Cardiac muscle cell (in vitro differentiated cells and primary cell): ENCODE measurements at regions not wholly inside any gene's neighbourhood (a gene's known extent, or its start where the extent isn't known, plus 50 kb on each side); places are given as distances from the start of the nearest gene placed in this dataset.

Experiments
- DNase-seq, 2 donors: peaks; one replicate each; pipeline versions ENCODE4 v3.0.0 to v3.0.0-alpha.2; 2010 to 2017; ENCODE audit warnings: low read depth in 1 of 2, low spot score in 1 of 2
- H3K27ac ChIP-seq: fragments of 200-600 bp; sonication (generic); 2 replicates; pipeline ENCODE4 v1.5.1; 2016
- H3K27me3 ChIP-seq: fragments of 200-600 bp; sonication (generic); 2 replicates; pipeline ENCODE4 v1.6.0; 2016; ENCODE audit warnings: control low read depth
- H3K36me3 ChIP-seq: fragments of 200-600 bp; sonication (generic); 2 replicates; pipeline ENCODE4 v1.5.1; 2016; ENCODE audit warnings: control low read depth
- H3K4me1 ChIP-seq: fragments of 200-600 bp; sonication (generic); 2 replicates; pipeline ENCODE4 v1.8.1; 2017; ENCODE audit warnings: low read depth, mild to moderate bottlenecking, mixed run types
- H3K4me3 ChIP-seq: fragments of 200-600 bp; sonication (generic); 2 replicates; pipeline ENCODE4 v1.5.1; 2016; ENCODE audit warnings: mild to moderate bottlenecking
- H3K9me3 ChIP-seq: fragments of 200-600 bp; sonication (generic); 2 replicates; pipeline ENCODE4 v1.5.1; 2017; ENCODE audit warnings: low read depth, mild to moderate bottlenecking, control low read depth
- TF ChIP-seq, protein P1 (sequence below): IDR thresholded peaks from 2 replicates; pipeline ENCODE4 v1.5.1; 2012; ENCODE audit warnings: low read depth, mild to moderate bottlenecking, low read length

DNA sequence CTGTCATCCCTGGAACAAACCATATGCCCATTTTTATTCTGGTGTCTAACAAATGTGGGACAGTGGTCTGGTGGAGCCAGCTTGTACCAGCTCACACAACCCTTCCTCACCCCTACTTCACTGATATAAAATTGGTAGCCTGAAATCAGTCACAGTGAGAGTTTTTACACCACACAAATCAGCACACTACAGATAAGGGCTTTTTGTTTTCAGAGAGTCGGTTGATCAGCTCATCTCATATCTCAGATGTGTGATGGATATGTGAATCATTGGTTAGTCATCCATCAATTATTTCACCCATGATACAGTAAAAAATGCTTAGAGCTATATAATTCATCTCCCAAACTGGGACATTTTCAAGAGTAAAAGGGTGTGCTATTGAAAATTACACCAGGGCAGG lies 529.2 kb downstream of the EBF1 start:
- H3K36me3 ChIP-seq = no peaks in the 10 kb centered on the region
- TF ChIP-seq, protein P1, sequence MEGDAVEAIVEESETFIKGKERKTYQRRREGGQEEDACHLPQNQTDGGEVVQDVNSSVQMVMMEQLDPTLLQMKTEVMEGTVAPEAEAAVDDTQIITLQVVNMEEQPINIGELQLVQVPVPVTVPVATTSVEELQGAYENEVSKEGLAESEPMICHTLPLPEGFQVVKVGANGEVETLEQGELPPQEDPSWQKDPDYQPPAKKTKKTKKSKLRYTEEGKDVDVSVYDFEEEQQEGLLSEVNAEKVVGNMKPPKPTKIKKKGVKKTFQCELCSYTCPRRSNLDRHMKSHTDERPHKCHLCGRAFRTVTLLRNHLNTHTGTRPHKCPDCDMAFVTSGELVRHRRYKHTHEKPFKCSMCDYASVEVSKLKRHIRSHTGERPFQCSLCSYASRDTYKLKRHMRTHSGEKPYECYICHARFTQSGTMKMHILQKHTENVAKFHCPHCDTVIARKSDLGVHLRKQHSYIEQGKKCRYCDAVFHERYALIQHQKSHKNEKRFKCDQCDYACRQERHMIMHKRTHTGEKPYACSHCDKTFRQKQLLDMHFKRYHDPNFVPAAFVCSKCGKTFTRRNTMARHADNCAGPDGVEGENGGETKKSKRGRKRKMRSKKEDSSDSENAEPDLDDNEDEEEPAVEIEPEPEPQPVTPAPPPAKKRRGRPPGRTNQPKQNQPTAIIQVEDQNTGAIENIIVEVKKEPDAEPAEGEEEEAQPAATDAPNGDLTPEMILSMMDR = no peak
- no peaks in the 10 kb centered on the region for H3K27me3 ChIP-seq
- no peaks in the 10 kb centered on the region for H3K9me3 ChIP-seq
- no peak overlapping the region for H3K4me3 ChIP-seq
- no peaks in the 10 kb centered on the region for H3K4me1 ChIP-seq
- no peak overlapping the region for H3K27ac ChIP-seq
- DNase-seq = no peak

DNA sequence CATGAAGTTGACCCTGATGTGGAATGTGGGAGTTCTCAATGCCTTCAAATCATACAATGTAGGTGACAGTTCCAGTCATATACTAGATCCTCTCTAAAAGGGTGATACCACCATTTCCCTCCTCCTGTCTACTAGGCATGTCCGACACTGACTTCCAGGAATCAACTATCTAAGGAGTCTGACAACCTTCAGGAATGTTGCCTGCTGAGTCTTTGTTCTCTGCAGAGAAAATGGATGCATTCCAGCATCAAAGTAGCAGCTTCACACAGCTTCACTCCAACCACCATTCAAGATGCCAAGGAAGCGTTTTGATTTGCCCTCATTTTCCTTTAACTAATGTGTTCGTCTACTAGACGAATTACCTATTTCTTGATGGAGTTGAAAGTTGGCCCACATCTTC lies 530.2 kb downstream of the EBF1 start:
- Histone ChIP-seq H3K27me3 (no peaks in the 10 kb centered on the region), H3K4me1 (no peaks in the 10 kb centered on the region), H3K27ac (no peak overlapping the region), H3K9me3 (no peaks in the 10 kb centered on the region), H3K36me3 (no peaks in the 10 kb centered on the region), H3K4me3 (no peak overlapping the region)
- TF ChIP-seq, protein P1 = no peak
- DNase-seq = no peak

DNA sequence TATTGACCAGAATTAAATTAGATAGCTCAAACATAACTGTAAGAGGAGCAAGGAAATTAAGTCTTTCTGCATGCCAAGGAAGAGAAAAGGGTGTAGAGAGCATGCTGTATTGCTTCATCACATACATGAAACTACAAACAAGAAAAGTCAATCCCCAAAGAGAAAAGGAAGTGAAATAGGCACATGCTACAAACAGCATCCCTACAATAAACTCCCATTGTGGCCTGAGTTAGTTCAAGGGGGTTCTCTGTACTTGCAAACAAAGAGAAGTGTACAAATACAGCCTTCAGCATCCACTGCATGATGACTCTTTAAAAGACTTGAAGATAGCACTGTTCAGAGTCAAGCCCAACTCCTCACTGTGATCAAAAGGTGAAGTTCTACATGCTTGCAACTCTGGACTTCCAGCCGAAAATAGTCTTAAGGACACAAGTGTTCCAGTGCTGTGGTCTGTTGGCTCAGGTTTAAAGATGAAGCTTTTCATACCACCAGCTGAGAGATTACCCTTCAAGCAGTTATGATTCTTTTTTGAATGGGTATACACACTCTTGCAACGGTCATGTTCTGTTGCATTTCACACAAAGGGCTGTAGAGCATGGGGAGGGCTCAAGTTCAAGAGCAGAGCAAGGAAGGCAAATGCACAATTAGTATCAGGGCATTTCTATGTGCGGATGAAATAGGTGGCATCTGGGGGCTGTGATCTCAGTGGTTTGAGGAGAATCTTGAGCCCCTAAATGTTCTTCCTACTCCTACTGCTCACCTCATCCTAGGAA lies 534.5 kb downstream of the EBF1 start:
- H3K4me1 ChIP-seq = no peaks in the 10 kb centered on the region
- no peaks in the 10 kb centered on the region for H3K27me3 ChIP-seq
- no peak overlapping the region for H3K4me3 ChIP-seq
- no peaks in the 10 kb centered on the region for H3K9me3 ChIP-seq
- TF ChIP-seq, protein P1 = no peak
- DNase-seq = no peak
- H3K27ac ChIP-seq = no peak overlapping the region
- H3K36me3 ChIP-seq = no peaks in the 10 kb centered on the region

DNA sequence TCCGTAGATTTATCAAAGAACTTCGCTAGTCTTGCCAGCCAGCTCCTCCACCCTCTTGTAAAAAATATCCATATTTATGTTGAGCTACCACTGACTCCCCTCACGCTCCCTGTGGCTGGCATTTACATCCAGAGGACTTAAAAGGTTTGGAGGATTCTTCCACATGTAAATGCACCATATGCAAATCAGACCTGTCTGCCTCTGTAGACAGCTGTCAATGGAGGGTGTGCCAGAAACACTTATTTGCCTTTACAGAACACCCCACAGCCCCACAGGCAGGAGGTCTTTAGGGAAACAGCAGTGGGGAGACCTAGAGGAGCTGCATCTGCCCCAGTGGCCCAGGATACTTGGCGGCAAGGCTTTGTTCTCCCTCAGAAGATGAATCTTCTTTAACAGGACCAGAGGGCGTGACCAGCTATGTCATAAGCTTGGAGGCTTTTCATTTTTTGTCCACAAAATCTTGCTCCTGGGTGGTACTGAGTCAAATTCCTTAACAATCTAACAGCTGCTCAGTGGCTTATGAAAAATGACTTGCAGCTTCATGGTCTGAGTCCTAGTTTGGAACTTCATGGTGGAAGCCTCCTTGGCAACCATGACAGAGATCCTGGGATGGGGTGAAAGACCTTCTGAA lies 535.8 kb downstream of the EBF1 start:
- TF ChIP-seq, protein P1 = no peak
- Histone ChIP-seq H3K4me1 (no peaks in the 10 kb centered on the region), H3K27me3 (no peaks in the 10 kb centered on the region), H3K9me3 (no peaks in the 10 kb centered on the region), H3K4me3 (no peak overlapping the region), H3K36me3 (no peaks in the 10 kb centered on the region), H3K27ac (no peak overlapping the region)
- no peak for DNase-seq

DNA sequence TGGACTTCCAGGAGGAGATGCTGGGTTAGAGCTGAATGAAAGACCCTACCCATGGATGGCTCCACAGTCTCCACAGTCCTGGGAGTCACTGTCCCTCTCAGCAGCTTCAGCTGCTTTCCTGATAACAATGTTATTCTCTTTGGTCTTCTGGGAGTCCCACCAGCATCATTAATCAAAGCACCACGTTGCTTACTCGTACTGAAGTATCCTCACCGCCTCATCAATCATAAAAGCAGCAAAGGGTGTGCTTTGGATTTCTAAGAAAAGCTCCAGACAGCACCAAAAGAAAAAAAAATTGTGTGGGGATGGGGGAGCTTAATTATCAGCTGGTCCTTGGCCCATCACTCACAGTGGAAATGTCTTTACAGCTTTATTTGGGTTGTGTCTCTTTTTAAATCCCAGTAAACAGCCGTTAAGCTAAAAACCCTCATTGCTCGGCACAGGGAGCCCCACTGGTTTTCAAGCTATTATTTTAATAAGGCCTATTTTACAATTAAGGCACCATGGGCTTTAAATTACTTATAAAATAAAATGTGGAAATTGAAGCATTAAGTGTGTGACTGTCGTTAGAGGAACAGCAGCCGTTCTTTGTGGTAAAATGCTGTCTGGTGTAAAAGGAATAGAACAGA lies 538.0 kb downstream of the EBF1 start:
- Histone ChIP-seq H3K27ac (no peak overlapping the region), H3K4me3 (no peak overlapping the region), H3K36me3 (no peaks in the 10 kb centered on the region), H3K27me3 (no peaks in the 10 kb centered on the region), H3K9me3 (no peaks in the 10 kb centered on the region), H3K4me1 (no peaks in the 10 kb centered on the region)
- DNase-seq = no peak
- TF ChIP-seq, protein P1 = no peak
